HG02763 (cell line): ENCODE measurements at regions not wholly inside any gene's neighbourhood (a gene's known extent, or its start where the extent isn't known, plus 50 kb on each side); places are given as distances from the start of the nearest gene placed in this dataset.
"Not testable (repeated sequence)": the region's sequence is repeated elsewhere in the genome, so short reads cannot be mapped to it uniquely, and the experiment has no call there.

Experiments used
- ATAC-seq: cut with Tn5 transposase; IDR thresholded peaks from one replicate; pipeline ENCODE4 v1.9.1; 2021; ENCODE audit warnings: mild to moderate bottlenecking, moderate library complexity; ENCODE audit not compliant: unreplicated experiment

DNA sequence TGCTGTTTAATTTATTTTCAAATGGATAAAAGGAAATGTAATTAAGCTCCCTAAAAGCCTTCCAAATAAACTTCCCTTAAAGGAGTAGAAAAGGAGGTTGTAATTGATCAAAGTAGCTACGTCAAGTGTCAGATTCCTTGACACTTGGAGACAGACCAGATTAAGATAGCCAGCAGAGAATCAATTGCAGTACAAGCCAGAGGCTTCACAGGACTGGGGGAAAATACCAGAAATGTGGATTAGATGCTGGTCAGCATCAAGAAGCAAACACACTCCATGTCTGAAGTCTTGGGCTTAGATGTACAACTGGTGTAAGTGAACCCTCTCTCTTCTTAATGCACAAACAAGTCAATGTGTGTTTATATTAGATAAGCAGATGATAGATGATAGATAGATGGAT, 184.9 kb upstream of the TAS2R1 start:
- no peak for ATAC-seq

- no peak for ATAC-seq
These were observed 183.2 kb upstream of the TAS2R1 start for GRCh38 chr5:9813305-9813704.

GRCh38 chr5:9807366-9807765, 177.2 kb upstream of the TAS2R1 start:
- ATAC-seq: not testable (repeated sequence)

- no peak for ATAC-seq
These were observed 171.8 kb upstream of the TAS2R1 start for GRCh38 chr5:9801908-9802307.

- no peak for ATAC-seq
These were observed 169.5 kb upstream of the TAS2R1 start for GRCh38 chr5:9799606-9800005.

DNA sequence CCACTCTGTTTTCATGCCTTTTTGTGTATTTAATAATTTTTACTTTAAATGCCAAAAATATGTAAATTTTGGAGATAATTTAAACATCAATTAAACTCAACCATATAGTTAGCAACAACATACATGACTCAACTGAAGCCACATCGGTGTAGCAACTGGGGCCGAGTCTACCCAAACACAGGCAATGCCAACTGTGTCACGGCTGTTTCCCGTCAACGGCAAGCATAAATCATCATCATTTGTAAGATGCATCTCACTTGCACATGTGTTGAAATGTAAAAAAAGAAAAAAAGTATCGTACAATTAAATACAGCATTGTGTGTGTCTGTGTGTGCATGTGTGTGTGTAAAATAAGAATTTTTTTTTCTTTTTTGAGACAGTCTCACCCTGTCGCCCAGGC, 160.1 kb upstream of the TAS2R1 start:
- ATAC-seq: no peak

- no peak for ATAC-seq
These were observed 159.6 kb upstream of the TAS2R1 start for GRCh38 chr5:9789777-9790176.

DNA sequence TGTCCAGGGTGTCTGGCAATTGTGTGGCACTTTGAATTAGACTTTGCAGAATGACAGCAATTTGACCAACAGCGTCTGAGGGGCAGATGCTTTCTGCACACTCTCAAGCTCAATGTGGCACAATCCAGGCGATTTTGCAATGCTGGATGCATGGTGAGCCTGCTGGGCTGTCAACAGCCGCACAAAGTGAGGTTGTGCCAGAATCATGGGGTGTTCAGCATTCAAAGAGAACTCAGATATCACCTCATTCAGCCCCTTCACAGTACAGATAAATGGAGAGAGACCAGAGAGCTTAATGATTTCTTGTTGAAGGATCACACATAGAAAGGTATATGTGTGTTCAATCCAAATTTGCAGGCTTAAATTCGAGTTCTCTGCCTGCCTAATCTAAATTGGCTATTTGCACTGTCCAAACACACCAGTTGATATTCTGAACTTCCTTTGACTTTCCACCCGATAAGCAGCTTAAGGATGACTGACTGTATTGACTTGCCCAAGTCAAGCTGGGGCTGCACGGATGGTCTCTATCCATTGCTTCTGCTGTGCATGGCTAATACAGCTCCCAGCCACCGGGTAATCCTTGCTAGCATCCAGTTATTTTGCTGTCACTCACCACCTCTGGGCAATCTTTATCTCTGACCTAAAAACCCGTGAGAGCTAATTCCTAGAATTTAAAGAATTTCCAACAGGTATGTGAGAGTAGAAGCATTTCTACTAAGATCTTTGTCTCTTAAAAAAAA, 157.9 kb upstream of the TAS2R1 start:
- ATAC-seq: no peak

- no peak for ATAC-seq
These were observed 156.5 kb upstream of the TAS2R1 start for GRCh38 chr5:9786380-9787360.

GRCh38 chr5:9785751-9786150, 155.6 kb upstream of the TAS2R1 start:
- no peak for ATAC-seq

DNA sequence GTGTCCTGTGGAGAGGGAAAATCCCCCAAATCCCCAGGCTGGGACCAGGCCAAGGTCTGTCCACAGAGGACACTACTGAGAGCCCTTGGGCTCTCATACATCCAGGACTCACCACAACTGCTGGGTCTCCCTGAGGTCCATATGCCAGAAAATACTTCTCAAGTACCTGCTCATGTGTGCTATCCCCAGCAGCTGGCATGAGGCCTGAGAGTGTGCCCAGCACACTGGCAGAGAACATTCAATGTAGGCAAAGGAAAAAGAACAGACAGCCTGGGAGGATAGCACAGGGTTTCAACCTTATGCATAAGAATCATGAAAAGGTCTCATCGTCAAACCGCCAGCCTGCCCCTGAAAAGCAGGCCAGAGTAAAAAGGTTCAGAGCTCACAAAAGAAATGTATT, 154.1 kb upstream of the TAS2R1 start:
- no peak for ATAC-seq

DNA sequence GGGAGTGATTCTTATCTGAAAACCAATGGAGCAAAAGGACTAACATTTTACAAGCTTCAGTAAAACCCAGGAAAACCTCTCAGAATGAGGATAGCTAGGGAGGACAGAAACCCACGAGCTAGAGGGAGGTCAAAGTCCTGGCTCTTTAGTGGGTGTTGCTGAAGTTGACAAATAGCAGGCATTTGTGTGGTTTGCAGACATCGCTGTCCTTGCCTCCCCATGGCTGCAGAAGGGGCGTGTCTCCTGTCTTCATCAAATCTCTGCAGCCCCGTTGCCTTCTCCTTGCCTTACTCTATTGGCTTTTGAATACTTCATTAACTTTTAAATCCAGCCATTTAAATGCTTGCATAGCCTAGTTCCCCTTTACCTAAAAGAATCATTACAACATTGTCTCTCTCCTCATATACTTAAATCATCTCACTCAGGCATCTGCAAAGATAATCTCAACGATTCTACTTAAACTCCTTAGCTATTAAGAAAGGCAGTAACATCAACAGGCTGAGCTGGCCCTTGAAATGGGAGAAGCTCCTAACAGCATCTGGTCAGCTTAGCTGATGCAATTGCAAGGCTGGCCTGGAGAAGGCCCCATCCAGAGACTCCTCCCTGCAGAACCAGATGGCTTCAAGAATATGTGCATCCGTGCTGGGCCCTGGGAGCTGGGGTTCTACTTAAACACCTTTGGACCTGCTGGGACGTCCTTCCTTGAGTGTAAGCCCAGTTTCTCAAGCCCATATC, 152.8 kb upstream of the TAS2R1 start:
- no peak for ATAC-seq

DNA sequence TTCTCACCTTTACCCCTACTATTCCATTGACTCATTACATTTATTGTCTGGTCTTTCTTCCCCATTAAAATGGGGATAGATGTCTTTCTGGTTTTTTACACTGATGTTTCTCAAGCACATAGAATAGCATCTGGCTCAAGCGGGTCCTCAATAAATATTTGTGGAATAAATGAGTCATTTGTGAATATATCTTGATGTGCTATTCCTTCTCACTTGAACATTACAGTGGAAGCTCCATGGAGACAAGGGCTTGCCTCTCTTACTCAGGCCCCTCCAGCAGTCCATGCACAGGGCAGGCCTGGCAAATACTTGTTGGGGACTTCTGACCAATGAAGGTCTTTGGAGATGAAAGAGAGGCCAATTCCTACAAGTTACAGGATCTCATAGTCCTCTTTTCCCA, 151.7 kb upstream of the TAS2R1 start:
- ATAC-seq: no peak

DNA sequence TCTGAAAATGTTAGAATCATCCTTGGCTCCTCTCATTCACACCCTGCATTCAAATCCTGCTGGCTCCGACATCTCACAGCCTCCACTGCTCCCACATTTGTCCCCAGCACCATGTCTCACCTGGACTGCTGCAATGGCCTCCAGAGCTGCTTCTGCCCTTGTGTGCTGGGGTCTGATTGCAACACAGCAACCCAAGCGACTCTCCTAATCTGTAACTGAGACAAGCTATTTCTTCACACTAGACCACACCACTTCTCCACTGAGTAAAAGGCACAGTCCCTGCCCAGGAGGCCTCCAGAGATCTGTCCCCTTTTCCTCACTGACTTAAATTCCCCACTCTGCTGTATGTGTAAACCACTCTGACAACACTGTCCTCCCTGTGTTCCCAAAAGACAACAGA, 151.1 kb upstream of the TAS2R1 start:
- no peak for ATAC-seq

GRCh38 chr5:9780501-9780900, 150.3 kb upstream of the TAS2R1 start:
- ATAC-seq: no peak

GRCh38 chr5:9776525-9776924, 146.4 kb upstream of the TAS2R1 start:
- ATAC-seq: no peak

DNA sequence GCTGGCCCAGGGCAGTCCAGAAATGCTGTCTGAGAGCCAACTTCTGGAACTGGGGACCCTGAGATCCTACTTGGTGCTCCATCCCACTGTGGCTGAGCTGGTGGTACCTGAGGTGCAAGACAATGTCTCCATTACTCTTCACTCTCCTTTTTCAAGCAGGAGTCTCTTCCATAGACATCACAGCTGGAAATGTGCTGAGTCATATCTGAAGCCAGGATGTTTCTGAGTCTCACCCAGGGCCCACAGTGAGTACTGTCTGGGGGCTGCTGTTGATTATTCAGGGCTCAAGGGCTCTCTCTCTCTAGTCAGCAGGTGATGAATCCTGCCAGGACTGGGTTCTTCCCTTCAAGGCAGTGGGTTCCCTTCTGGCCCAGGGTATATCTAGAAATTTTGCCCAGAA, 145.2 kb upstream of the TAS2R1 start:
- no peak for ATAC-seq

GRCh38 chr5:9774472-9775079, 144.4 kb upstream of the TAS2R1 start:
- ATAC-seq: no peak

- ATAC-seq: no peak
These were observed 140.9 kb upstream of the TAS2R1 start for GRCh38 chr5:9771079-9771478.

GRCh38 chr5:9766581-9766980, 136.4 kb upstream of the TAS2R1 start:
- ATAC-seq: no peak
